Gastrocnemius medialis (tissue), 4 donors: ENCODE measurements at regions not wholly inside any gene's neighbourhood (a gene's known extent, or its start where the extent isn't known, plus 50 kb on each side); places are given as distances from the start of the nearest gene placed in this dataset.

Source experiments
- CTCF ChIP-seq, 5 experiments: fragments of 450-650 bp in 3 of 5; fragments of 200-600 bp in 2 of 5; sonication (generic) in 2 of 5; IDR thresholded peaks in 4 of 5; conservative IDR thresholded peaks in 1 of 5; 1 replicate in 4 of 5; 2 replicates in 1 of 5; pipeline ENCODE4 v1.5.1; 2016 to 2019; ENCODE audit warnings: antibody characterized with exemption in 5 of 5, mild to moderate bottlenecking in 3 of 5, moderate library complexity in 3 of 5
- POLR2A ChIP-seq, 2 donors: fragments of 450-650 bp; IDR thresholded peaks; one replicate each; pipeline ENCODE4 v1.6.1; 2017; ENCODE audit warnings: antibody characterized with exemption in 2 of 2, mild to moderate bottlenecking in 2 of 2, moderate library complexity in 2 of 2

GRCh38 chr10:33412241-33412640 is 77.8 kb upstream of the NRP1 start:
- no peak for TF ChIP-seq CTCF (IDR thresholded peaks at IDR 0.05 in 4 of 5, conservative IDR thresholded peaks at IDR 0.05 in 1 of 5)
- no peak for TF ChIP-seq POLR2A (IDR thresholded peaks at IDR 0.05)
